ENCODE measurements at regions not wholly inside any gene's neighbourhood (a gene's known extent, or its start where the extent isn't known, plus 50 kb on each side); places are given as distances from the start of the nearest gene placed in this dataset.

- peaks cover 0 to 2% (median 0%) of the 10 kb centered on the region in 7 donors for H3K9me3 Mint-ChIP-seq
- TF ChIP-seq CTCF (IDR thresholded peaks at IDR 0.05) = no peak
- Histone ChIP-seq H3K36me3 (replicated peaks in 1 of 2; ENCODE audit: control insufficient read depth in 1 of 2, insufficient read depth in 2 of 2, low read length in 2 of 2) (no peaks in the 10 kb centered on the region), H3K4me3 (replicated peaks in 1 of 3; ENCODE audit: low read depth in 2 of 3, low read length in 3 of 3) (peak overlapping the region in 1 of 3 experiments; percentile 58), H3K9ac (ENCODE audit: insufficient read depth, low read length, poor library complexity, severe bottlenecking) (peak overlapping the region; percentile 45), H3K9me3 (replicated peaks in 1 of 2; ENCODE audit: control insufficient read depth in 1 of 2, insufficient read depth in 1 of 2, low read length in 2 of 2) (no peaks in the 10 kb centered on the region), H3K4me1 (ENCODE audit: control insufficient read depth in 1 of 2, insufficient read depth in 2 of 2, low read length in 2 of 2) (peaks cover 62 to 71% of the 10 kb centered on the region in 2 donors), H4K20me1 (ENCODE audit: insufficient read depth, low read length) (no peaks in the 10 kb centered on the region), H3K27me3 (ENCODE audit: control insufficient read depth in 2 of 2, insufficient read depth in 2 of 2, low read length in 2 of 2) (no peaks in the 10 kb centered on the region), H2AFZ (ENCODE audit: insufficient read depth, low read depth, low read length, poor library complexity, severe bottlenecking) (no peak overlapping the region), H3K4me2 (replicated peaks; ENCODE audit: extremely low read depth, low read length, poor library complexity, severe bottlenecking) (peak overlapping the region; percentile 65), H3K27ac (ENCODE audit: low read depth in 1 of 2, low read length in 2 of 2) (peak overlapping the region; percentile 89 to 97), H3K79me2 (ENCODE audit: insufficient read depth, low read length) (no peaks in the 10 kb centered on the region)
- DNase-seq = peak; percentile 93 to 99 (median 98)
- peak overlapping the region; percentile 65 to 82 for H3K4me3 Mint-ChIP-seq
- peaks cover 0 to 8% of the 10 kb centered on the region in 2 donors for H3K36me3 Mint-ChIP-seq
- 4% methylated on average over 5 of the region's 7 CpGs for WGBS (ENCODE audit: insufficient coverage)
- intact Hi-C loops (cut with micrococcal nuclease) = loop anchor here (1.0 to 2.0 kb wide), 3 partner anchors 26 to 71 kb away; partner anchors contain the start of gene STK17B (in 1 of the 2)
- peaks cover 0 to 4% (median 0%) of the 10 kb centered on the region in 3 donors for H3K27me3 Mint-ChIP-seq (ENCODE audit: low read depth in 3 of 3)
- H3K27ac Mint-ChIP-seq = peak overlapping the region; percentile 95 to 100 (median 100)
- peaks cover 67% of the 10 kb centered on the region for H3K4me1 Mint-ChIP-seq
Observed at GRCh38 chr2:196242131-196242620, 70.8 kb upstream of the STK17B start.

DNA sequence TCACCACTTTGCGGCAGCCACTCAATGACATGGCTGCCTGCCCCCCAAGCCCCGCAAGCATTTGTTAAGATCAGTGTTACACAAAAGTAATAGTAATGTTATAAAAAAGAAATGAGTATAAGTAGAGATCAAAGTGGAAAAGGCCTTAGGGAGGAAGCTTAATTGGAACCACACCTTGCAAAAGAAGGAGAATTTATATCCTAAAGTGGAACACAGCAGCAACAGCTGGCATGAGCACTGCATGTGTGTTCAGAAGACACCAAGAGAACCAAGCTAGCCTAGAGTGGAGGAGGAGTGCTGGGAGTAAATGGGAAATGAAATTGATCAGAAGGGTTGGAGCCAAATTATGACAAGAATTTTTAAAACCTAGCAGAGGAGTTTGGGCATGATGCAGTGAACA is 73.1 kb upstream of the STK17B start:
- DNase-seq = no peak
- Histone ChIP-seq H3K79me2 (ENCODE audit: insufficient read depth, low read length) (no peaks in the 10 kb centered on the region), H3K9me3 (replicated peaks in 1 of 2; ENCODE audit: control insufficient read depth in 1 of 2, insufficient read depth in 1 of 2, low read length in 2 of 2) (no peaks in the 10 kb centered on the region), H3K36me3 (replicated peaks in 1 of 2; ENCODE audit: control insufficient read depth in 1 of 2, insufficient read depth in 2 of 2, low read length in 2 of 2) (no peaks in the 10 kb centered on the region), H3K4me2 (replicated peaks; ENCODE audit: extremely low read depth, low read length, poor library complexity, severe bottlenecking) (no peak overlapping the region), H3K27ac (ENCODE audit: low read depth in 1 of 2, low read length in 2 of 2) (no peak overlapping the region), H3K27me3 (ENCODE audit: control insufficient read depth in 2 of 2, insufficient read depth in 2 of 2, low read length in 2 of 2) (no peaks in the 10 kb centered on the region), H2AFZ (ENCODE audit: insufficient read depth, low read depth, low read length, poor library complexity, severe bottlenecking) (no peak overlapping the region), H3K4me3 (replicated peaks in 1 of 3; ENCODE audit: low read depth in 2 of 3, low read length in 3 of 3) (no peak overlapping the region), H3K9ac (ENCODE audit: insufficient read depth, low read length, poor library complexity, severe bottlenecking) (no peak overlapping the region), H4K20me1 (ENCODE audit: insufficient read depth, low read length) (no peaks in the 10 kb centered on the region), H3K4me1 (ENCODE audit: control insufficient read depth in 1 of 2, insufficient read depth in 2 of 2, low read length in 2 of 2) (peaks cover 67 to 75% of the 10 kb centered on the region in 2 donors)
- intact Hi-C loops (cut with micrococcal nuclease) = loop anchor here in 1 of 2 donors (2.0 kb wide), 1 partner anchor 24 kb away; no protein-coding TSS in a partner anchor
- H3K9me3 Mint-ChIP-seq = peaks cover 0 to 2% (median 0%) of the 10 kb centered on the region in 7 donors
- peaks cover 71% of the 10 kb centered on the region for H3K4me1 Mint-ChIP-seq
- TF ChIP-seq CTCF (IDR thresholded peaks at IDR 0.05) = no peak
- WGBS (ENCODE audit: insufficient coverage) = 100% methylated on average over 2 of the region's 2 CpGs
- peak overlapping the region in 4 of 7 donors; percentile 5 to 45 (median 31) for H3K27ac Mint-ChIP-seq
- peak overlapping the region in 1 of 2 donors; percentile 8 for H3K4me3 Mint-ChIP-seq
- peaks cover 0 to 4% (median 0%) of the 10 kb centered on the region in 3 donors for H3K27me3 Mint-ChIP-seq (ENCODE audit: low read depth in 3 of 3)
- peaks cover 0 to 8% of the 10 kb centered on the region in 2 donors for H3K36me3 Mint-ChIP-seq

Measured in CD14-positive monocyte (primary cell).